CD4-positive, alpha-beta T cell treated with Interleukin-6 at 100 ng/mL for 8 hours (primary cell): ENCODE measurements at regions not wholly inside any gene's neighbourhood (a gene's known extent, or its start where the extent isn't known, plus 50 kb on each side); places are given as distances from the start of the nearest gene placed in this dataset.

ENCODE experiments used
- DNase-seq: peaks from one replicate; pipeline ENCODE4 v3.0.0-alpha.2; 2020; ENCODE audit warnings: mixed read lengths, low spot score

GRCh38 chr7:18363751-18364380 lies 131.7 kb upstream of the HDAC9 start:
- DNase-seq = no peak

- DNase-seq = no peak
These were observed 131.2 kb upstream of the HDAC9 start for GRCh38 chr7:18364396-18364795.

- DNase-seq = no peak
These were observed 129.2 kb upstream of the HDAC9 start for GRCh38 chr7:18366394-18366793.

- no peak for DNase-seq
These were observed 126.5 kb upstream of the HDAC9 start for GRCh38 chr7:18369011-18369410.

- DNase-seq = no peak
These were observed 124.9 kb upstream of the HDAC9 start for GRCh38 chr7:18370633-18371032.

GRCh38 chr7:18378989-18379605 lies 116.5 kb upstream of the HDAC9 start:
- DNase-seq = no peak

GRCh38 chr7:18384491-18385143 lies 110.9 kb upstream of the HDAC9 start:
- no peak for DNase-seq

- no peak for DNase-seq
These were observed 108.9 kb upstream of the HDAC9 start for GRCh38 chr7:18386607-18387006.

- no peak for DNase-seq
These were observed 108.3 kb upstream of the HDAC9 start for GRCh38 chr7:18387191-18387735.

GRCh38 chr7:18390535-18390907 lies 105.0 kb upstream of the HDAC9 start:
- no peak for DNase-seq

GRCh38 chr7:18393465-18394118 lies 102.0 kb upstream of the HDAC9 start:
- no peak for DNase-seq

GRCh38 chr7:18395868-18396267 lies 99.7 kb upstream of the HDAC9 start:
- DNase-seq = no peak

GRCh38 chr7:18396953-18397352 lies 98.6 kb upstream of the HDAC9 start:
- DNase-seq = no peak

- DNase-seq = no peak
These were observed 95.9 kb upstream of the HDAC9 start for GRCh38 chr7:18399436-18400235.

GRCh38 chr7:18400275-18400674 lies 95.3 kb upstream of the HDAC9 start:
- DNase-seq = no peak

- no peak for DNase-seq
These were observed 94.8 kb upstream of the HDAC9 start for GRCh38 chr7:18400726-18401125.

- no peak for DNase-seq
These were observed 93.8 kb upstream of the HDAC9 start for GRCh38 chr7:18401757-18402156.

- DNase-seq = no peak
These were observed 92.9 kb upstream of the HDAC9 start for GRCh38 chr7:18402488-18403183.

- no peak for DNase-seq
These were observed 89.8 kb upstream of the HDAC9 start for GRCh38 chr7:18405726-18406125.

GRCh38 chr7:18407385-18407784 lies 88.2 kb upstream of the HDAC9 start:
- DNase-seq = no peak

- DNase-seq = no peak
These were observed 87.1 kb upstream of the HDAC9 start for GRCh38 chr7:18408461-18408860.
